ENCODE measurements at regions not wholly inside any gene's neighbourhood (a gene's known extent, or its start where the extent isn't known, plus 50 kb on each side); places are given as distances from the start of the nearest gene placed in this dataset.
A peak's percentile ranks its signal among the peaks of the same experiment; 100 is the strongest.

DNA sequence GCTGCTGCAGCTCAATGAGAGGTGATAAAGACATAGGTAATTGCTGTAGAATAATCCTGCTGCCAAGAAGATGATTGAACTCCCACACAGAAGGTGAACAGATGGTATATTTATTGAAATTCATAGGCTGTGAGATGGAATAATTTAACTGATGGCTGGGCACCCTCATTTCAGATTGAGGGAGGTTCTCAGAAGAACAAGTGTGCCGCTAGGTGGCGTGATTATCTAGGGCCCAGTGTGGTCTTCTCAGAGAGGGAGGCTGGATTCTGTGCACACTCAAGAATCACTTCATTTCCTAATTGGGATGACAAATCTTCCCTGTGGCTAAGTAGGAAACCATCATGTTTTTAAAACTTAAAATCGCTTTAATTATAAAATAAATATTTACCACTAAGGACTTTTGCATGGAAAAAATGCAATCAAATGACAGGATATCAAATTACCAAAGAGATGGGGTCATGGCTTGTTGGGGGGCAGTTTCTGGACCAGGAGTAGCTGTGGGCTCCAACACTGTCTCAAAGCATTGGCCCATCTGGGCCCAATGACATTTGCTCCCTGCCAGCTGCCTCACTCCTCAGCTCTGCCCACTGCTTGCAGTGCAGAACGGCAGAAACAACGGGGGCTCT lies 132.3 kb downstream of the SNAPC1 start:
- peak; percentile 40 for DNase-seq

DNA sequence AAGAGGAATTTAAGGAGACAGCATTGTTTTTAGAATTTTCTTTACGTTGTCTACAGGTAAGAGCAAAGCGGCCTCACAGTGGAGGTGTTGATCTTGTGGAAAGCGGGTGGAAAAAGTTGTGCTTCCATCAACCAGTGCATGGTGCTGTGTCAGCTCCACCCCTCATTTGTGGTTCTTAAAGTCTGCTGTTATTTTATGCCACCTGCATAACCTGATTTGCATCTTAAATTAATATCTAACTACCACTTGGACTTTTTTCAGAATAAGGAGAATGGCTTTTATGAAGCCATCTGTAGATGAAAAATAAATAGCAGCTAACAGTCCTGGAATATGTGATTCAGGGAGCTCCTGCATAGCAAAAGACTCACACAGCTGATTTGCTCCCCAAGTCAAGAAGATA lies 135.1 kb downstream of the SNAPC1 start:
- DNase-seq: no peak

DNA sequence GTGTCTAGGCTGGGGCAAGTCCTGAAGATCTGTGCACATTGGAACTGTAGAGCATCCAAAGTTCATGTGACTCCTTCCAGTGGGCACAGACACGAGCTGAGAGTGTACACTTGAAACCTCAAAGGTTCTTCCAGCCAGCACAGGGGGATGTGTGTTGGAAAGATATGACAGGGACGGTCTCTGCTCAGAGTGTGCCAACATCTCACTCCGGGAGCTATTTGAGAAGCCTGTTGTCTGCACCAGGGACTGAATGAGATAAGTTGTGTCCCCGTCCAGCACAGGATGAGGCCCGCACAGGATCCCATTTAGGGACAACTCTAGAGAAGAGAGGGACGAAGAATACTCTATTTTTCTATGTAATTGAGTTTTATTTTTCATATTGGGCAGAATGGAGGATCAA lies 136.3 kb downstream of the SNAPC1 start:
- DNase-seq: no peak

DNA sequence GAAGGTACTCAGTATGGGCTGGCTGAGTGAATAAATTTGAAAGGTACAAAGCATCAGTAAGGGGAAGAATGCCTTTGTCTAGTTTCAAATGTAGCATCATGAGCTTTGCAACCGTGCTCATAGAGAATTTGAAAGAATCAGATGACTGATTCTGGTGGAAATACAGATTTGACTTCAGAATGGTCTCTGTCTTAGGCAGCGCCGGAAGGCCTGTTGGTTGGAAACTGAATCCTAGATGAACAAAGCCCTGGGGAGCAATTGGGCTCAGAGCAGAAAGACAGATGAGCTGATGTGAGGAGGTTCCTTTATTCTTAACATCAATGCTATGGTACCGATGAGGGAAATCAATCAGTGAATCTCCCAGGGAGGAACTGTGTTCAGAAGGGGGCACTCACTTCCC lies 137.3 kb downstream of the SNAPC1 start:
- DNase-seq: no peak

DNA sequence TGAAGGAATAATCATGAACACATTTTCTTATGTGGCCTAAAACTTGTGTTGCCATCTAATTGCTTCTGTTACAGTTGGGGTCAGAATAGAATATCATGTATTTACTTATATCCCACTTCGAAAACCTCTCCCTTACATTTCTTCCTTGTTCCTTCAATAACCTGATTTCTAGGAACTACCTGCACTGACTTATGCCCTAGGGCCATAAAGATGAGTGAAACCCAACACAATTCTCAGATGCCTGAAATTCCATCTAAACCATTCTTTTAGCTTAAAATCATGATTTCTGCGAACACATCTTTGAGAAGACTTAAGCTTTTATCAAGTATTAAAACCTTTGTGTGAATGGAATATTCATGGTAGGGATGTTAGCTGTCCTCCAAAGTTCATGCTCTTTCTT lies 142.7 kb downstream of the SNAPC1 start:
- DNase-seq: no peak

DNA sequence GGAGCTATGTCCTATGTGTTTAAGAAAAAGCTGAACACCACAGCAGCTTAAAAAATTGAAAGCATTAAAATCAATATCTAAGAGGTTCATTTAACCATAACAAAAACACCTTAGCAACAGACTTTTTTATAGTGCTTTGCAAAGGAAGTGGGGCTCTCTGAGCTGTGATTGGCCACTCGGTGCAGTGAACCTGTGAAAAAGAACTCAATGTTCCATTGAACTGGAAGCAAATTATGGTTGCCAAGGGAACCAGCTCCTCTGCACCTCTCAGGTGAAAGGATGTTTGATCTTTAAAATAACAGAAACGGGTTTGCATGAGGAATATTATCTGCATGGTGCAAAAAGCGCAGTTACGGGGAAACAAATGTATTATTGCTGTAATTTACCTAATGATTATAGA lies 149.4 kb downstream of the SNAPC1 start:
- DNase-seq: no peak

DNA sequence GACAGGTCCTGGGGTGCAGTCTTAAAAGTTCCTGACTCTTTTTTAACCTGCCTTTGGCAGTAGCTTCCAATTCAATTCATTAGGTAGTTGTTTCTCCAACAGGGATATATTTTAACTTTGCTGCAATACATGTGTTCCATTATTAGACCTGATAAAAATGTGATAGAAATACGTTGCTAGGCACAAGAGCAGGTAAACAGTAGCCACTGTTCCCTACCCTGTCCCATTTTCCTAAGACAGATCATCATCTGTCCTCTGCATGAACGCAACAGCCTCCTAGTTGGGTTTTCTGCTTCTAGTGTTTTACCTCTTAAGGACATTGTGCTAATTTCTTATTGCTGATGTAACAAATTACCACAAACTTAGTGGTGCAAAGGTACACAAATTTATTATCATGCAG lies 156.8 kb downstream of the SNAPC1 start:
- DNase-seq: no peak

DNA sequence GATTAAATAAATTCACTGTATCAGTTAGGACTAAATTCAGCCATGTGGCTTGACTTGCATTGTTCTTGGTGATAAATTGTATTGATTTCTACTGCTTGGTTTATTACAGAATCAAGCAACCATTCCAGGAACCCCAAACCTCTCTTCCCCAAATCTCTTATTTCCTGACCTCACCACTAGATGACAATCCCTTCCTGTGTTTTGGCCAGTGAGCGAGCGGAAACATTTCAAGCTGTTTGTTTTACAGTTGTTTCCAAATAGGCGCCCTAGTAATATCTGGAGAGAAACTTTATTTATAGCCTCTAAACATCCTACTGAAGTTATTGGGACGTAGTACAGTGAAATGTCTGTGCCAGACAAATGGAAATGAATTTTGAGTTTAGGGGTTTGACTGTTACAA lies 161.1 kb downstream of the SNAPC1 start:
- DNase-seq: no peak

DNA sequence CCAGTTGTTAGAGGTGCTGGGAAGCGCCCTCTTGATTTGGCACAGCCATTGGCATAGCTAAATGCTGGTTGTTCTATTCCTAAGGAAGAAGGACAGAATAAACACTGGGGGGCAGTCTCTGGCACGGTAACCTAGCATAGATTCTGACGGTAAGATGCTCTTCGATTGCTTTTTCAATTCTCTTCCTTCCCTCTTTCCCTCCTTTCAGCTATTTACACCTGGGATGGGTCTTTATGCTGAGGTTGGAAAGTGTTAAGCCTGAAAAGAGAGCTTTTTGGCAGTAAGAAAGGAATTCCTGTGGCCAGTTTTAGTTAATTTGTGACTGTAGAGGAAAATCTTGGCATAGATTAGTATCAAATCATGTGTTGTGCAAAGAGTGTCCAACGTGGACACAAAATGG lies 162.8 kb downstream of the SNAPC1 start:
- DNase-seq: peak; percentile 44

DNA sequence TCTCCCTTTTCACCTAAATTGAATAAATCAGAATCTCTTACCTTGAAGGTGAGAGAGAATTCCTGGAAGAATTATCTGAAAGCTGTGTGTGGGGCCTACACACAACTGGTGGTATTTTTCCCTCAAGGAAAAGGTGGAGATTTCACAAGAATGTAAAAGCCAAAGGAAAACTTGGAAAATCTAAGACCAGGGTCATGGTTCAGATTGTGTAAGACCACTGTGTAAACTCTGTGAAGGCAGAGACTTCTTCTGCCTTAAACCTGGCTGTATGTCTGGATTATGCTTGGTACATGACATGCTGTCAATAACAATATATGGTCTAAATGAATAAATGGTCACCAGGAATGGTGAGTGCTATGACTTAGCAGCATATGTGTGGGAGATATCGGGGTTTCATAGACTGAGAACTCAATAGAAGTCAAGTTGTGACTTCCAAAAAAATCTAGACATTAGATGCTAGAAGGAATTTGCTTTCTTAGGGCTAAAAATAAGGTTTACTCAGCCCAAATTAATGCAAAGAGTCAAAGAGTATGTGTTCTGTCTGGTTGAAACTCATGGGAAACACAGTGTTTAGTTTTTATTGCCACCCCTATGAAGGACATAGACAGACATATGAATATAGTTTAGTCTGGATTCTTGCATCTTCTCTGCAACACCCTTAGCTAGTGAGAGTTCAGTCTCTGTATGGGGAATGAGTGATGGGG lies 163.7 kb downstream of the SNAPC1 start:
- DNase-seq: no peak

DNA sequence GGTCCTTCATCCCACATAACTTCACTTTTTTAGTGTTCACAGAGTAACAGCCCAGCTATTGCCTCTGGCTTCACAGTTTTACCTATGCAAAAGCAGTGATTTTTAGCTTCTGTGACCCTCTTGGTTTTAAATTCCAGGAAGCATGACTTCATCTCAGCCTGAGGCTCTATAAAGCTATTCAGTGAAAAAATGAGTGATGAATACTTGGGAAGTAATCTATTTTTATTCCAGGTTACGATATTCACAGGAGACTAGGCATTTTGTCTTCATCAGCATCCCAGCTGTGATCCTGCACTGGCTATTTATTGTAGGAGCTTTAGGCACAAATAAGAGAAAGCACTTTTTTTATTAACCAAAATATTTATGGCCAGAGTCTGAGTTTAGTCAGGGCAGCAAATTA lies 164.8 kb downstream of the SNAPC1 start:
- peak; percentile 57 for DNase-seq

DNA sequence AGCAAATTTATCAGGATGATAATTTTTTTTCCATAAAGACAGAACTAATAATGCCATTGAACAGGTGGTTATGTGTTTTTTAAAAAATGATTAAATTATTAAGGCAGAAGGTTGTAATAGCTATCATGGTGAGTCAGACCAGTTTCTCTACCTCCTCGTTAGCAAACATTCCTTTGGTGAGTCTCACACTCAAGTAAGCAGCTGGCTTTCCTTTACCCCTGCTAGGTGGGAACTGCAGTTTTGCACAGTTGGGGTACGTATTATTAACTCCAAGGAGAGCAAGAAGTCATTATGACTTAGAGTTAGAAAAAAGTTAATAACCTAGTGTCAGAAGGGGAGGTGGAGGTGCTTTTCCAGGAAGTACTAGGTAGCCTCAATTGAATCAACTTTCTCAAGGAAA lies 165.3 kb downstream of the SNAPC1 start:
- DNase-seq: peak; percentile 78

DNA sequence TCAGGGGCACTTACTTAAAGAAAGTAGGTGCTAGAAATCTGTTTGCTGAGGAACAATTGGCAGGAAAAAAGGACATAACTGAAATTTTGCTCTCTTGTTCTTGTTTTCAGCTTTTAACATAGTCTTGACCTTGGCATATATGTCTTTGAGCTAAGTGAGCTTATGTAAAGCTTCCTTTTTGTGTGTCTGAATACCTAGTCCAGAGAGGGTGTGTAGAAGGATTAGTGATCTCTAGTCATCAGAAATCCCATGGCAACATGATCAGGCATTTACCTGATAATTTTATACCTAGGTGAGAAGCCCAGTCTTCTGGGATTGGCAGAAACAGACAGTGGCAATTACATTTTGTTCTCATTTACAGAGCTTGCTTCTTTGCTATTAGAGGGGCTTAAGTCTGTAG lies 166.1 kb downstream of the SNAPC1 start:
- DNase-seq: no peak

DNA sequence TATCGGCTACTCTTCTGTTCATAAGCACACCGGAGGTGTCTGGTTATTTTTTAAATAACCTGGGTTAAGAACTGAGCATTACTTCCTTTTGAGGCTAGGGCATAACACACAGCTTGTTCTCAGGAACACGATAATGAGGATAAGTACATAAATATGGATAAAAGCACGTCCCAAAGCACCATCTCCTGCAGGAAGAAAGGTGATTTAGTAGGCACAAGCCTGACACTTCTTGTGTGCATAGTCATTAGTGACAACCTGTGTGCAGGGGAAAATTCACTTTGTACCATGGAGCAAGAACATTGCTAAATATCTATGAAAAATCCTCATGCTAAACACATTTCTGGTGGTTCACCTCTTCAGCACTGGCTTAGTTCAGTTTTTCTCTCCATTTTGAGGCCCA lies 166.5 kb downstream of the SNAPC1 start:
- DNase-seq: no peak

DNA sequence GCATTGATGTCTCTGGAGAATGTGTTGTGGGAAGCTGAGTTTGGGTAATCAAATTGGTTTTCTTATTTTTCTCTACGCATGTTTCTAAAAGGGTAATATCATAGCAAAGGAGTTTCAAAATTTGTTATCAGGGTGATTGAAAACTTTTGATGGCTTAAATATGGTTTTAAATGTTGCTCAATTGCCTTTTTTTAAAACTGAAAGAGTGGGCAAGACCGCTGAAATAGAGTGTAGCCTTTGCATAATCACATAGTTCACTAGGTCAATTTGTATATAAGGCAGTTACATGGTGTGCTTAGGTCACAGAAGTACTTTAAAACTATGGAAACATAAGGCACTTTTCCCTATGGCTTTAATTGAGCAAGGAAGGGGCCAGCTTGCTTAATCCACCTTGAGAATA lies 167.4 kb downstream of the SNAPC1 start:
- DNase-seq: no peak

DNA sequence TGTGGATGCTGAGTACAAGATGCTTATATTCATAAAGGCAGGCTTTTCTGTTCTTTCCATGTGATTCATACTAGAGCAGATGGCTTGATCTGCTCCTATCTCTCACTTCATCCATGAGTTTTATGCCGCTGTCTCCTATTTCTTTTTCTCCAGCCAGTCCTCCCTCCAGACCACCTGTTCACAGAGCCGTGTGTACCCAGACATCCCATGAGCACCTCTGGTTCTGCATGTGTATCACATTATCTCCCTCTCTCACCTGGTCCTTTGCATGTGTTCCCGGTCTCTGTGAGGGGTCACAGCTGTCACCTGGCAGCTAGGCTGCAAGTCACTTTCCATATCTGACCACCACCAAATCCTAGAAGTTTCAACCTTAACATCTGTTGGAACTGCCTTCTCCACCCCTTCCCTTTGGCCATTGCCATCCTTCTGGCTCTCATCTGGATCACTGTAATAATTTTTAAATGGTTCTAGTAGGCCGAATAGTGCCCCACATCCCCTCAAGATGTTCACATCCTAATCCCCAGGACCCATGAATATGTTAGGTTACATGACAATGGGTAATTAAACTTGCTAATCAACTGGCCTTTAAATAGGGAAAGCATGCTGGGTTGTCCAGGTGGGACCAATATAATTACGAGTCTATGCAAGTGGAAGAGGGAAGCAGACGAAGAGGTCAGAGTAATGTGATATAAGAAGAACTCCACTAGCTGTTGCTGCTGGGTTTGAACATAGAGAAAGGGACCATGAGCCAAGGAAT lies 168.1 kb downstream of the SNAPC1 start:
- DNase-seq: no peak

DNA sequence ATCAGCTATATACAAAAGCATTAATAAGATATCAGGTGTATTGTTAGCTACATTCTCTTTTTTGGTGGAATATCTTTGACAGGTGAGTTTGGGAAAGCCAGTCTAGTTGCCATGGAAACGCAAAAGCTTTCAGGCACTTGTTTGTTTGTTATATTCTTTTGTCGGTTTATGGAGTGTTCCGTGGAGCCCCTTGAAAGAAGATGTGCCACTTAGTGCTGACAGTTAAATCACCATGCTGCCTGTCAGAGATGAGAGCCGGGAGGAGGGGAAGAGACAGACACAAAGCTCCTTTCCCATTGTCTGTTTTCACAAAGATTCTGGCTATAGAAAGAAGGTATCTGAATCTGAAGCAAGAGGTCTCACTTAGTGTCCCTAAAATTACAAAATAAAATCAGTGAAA lies 170.8 kb downstream of the SNAPC1 start:
- DNase-seq: no peak

DNA sequence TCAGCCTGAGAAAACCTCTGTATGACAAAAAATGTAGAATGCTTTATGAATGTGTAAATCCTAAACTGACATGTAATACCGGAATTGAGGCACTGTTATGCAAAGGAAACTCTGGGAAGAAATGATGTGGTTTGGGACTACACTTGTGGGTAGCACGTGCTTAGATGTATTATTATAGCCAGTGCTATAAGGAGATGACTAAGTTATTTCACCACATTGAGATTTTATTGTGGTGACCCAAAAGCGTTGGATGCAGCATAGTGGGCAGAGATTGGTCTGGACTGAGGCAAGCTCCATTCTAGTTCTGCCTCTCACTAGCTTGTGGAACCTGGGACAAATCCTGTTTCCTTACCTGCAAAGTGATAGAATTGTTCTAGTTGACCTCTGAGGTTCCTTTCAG lies 172.2 kb downstream of the SNAPC1 start:
- DNase-seq: no peak

DNA sequence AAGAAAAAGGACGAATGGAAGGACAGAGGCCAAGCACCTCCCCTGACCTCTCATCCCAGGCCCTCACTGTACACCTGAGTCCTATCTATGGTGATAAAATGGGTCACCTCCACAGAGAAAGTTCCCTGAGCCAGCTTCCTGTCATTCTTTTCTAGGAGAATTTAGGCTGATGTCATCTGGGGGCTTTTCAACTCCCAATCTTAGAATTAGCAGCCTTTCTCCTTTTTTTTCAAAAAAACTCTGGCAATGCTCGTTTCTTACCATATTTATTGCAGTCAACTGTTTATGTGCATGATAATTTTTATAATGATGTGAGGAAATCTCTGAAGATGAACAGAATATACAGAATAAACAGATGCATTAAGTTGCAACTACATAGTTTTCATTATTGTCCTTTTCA lies 177.6 kb downstream of the SNAPC1 start:
- no peak for DNase-seq

DNA sequence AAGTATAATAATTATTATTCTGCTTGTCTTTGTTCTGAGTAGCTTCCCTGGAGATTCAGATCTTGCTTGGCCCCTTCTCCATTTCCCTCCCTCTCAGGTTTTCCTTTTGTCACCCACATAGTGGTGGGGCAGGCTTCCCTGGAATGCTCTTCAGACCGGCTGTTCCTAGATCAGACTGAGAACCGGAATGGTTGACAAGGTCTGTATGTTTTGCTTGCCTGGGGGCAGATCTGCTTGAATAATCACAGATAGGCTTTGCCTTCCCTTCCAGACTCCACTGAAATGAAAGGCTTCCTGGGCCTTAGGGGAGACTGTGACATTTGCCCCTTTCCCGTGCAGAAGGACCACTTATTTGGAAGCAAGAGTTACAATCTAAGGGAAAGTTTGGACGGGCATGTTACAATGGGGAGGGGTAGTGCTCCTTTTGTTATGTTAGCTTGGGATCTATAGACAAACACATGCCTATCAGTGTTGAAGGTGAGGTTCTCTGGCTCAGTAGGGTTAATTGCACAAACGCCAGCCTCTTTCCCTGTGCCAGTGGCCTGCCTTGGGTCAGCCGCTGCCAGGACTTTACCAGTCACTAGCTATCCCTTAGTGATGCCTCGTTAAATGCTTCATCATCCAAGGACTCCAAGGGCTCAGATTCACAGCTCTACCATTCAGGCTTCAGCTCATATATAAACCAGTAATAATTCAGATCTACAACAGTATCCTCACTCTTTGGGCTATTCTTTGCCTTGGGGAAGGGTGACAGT lies 178.6 kb downstream of the SNAPC1 start:
- DNase-seq: no peak

DNA sequence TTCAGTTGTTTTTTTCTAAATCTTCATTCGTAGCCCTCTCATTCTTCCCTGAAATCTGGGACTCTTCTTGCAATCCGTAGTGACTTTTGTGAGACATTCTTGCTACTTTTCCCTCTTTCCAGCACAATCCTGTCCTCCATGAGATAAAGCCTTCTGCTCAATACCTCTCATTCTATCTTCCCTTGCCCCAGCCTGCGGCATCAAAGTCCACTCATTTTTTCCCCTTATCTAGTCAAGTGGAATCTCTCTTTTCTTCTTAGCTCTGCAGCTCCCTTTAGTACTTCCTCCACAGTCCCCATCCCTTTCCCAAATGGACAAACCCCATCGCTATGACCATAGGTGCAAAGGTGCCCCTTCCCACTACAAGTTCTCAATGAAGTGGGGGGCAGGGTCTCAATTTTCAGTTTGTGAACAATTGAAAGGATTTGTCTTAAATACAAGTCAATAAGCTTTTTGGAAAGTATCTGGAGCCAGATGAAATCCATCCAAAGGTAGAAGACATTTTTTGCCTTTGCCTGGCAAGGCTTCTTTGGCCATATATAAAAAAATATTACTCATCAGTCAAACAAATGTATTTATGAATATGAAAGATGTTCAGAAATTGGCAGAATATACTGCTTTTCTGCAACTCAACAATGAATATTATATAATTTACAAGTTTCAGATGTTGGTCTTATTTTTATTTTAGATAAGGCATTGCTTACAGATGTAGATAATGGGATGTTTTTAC lies 179.4 kb downstream of the SNAPC1 start:
- no peak for DNase-seq

DNA sequence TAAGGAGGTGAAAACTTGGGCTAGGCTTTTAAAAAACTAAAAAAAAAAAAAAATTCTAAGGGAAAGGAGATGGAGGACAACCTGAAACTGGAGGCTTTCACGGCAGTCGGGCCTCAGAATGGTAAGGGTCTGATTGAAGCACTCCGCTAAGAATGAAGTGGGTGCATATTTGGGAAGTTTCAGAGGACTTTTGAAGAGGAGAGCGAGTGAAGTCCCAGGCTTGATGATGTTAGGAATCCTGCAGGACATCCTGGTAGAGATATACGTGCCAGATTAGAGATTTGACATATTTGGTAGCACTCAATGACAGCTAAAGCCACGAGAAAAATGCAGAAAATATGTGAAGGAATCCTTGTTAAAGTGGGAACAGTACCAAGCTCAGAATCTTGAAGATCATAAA lies 186.2 kb downstream of the SNAPC1 start:
- no peak for DNase-seq

DNA sequence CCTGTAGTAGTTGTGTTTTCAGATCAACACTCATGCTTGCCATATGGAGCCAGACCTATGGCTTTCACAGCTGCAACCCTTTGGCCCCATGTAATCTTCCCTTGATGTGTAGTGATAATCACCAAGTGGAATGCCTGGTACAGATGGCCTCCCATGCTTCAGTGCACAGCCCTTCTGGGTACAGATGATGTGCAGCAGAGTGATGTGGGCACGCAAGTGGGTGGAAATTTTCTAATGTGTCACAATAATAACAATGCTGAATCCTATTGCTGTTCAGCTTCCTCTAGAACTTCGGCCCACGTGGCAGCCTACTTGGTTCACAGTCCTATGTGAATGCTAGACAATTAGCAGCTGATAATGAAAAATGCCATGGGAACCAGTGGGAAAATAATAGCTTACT lies 188.1 kb downstream of the SNAPC1 start:
- peak; percentile 52 for DNase-seq
